Panc1 (cell line): ENCODE measurements at regions not wholly inside any gene's neighbourhood (a gene's known extent, or its start where the extent isn't known, plus 50 kb on each side); places are given as distances from the start of the nearest gene placed in this dataset.

ENCODE experiments used
- ATAC-seq: fragments of 200-7000 bp; cut with Tn5 transposase; 2 replicates; pipeline ENCODE4 v1.9.1; 2020; ENCODE audit warnings: mild to moderate bottlenecking, moderate library complexity
- BruUV-seq: library from RNA; stranded (reverse); fragments of 400-500 nt; replicated peaks from 2 replicates; lab custom pipeline; 2021; lab: Mats Ljungman, UMichigan
- CTCF ChIA-PET: fragments of 300-600 bp; sonication (Branson Sonifier 250); formaldehyde crosslinking; loops from one replicate; lab custom pipeline; 2022; ENCODE audit warnings: antibody characterized with exemption; lab: Charles Lee
- POLR2A ChIA-PET: fragments of 300-600 bp; sonication (Branson Sonifier 250); formaldehyde crosslinking; loops from one replicate; lab custom pipeline; 2022; ENCODE audit warnings: antibody characterized with exemption; lab: Charles Lee
- DNase-seq: peaks from one replicate; pipeline ENCODE4 v3.0.0-alpha.2; 2010; ENCODE audit warnings: low read depth, low spot score
- H3K27ac ChIP-seq: 2 replicates; pipeline ENCODE4 v1.5.1; 2011; ENCODE audit warnings: mild to moderate bottlenecking, low read length, inconsistent platforms
- H3K27me3 ChIP-seq: fragments of 200-500 bp; sonication (Bioruptor generic); 2 replicates; pipeline ENCODE4 v1.6.0; 2014; ENCODE audit warnings: low read length, inconsistent platforms; ENCODE audit not compliant: control insufficient read depth, insufficient read depth
- H3K36me3 ChIP-seq: fragments of 200-500 bp; sonication (Bioruptor generic); 2 replicates; pipeline ENCODE4 v1.5.1; 2014; ENCODE audit warnings: inconsistent platforms, mild to moderate bottlenecking, low read length, moderate library complexity; ENCODE audit not compliant: control insufficient read depth, insufficient read depth
- H3K4me1 ChIP-seq: 2 replicates; pipeline ENCODE4 v1.5.1; 2011; ENCODE audit warnings: inconsistent platforms, mild to moderate bottlenecking, low read length, moderate library complexity; ENCODE audit not compliant: control insufficient read depth, insufficient read depth
- H3K4me3 ChIP-seq, 2 experiments: 2 replicates each; pipeline ENCODE4 v1.5.1; 2011 to 2012; ENCODE audit warnings: low read depth in 2 of 2, low read length in 2 of 2, mild to moderate bottlenecking in 2 of 2, inconsistent platforms in 1 of 2, moderate library complexity in 1 of 2
- H3K9me3 ChIP-seq: fragments of 200-500 bp; sonication (Bioruptor generic); 2 replicates; pipeline ENCODE4 v1.5.1; 2014; ENCODE audit warnings: low read depth, mild to moderate bottlenecking, inconsistent platforms, low read length, moderate library complexity; ENCODE audit not compliant: control insufficient read depth, insufficient read depth
- CTCF ChIP-seq: fragments of 450-650 bp; IDR thresholded peaks from 2 replicates; pipeline ENCODE4 v1.5.1; 2017; ENCODE audit warnings: mild to moderate bottlenecking
- POLR2AphosphoS5 ChIP-seq: IDR thresholded peaks from 2 replicates; pipeline ENCODE4 v1.6.1; 2012; ENCODE audit warnings: mild to moderate bottlenecking, low read depth, low read length, moderate library complexity
- REST ChIP-seq, 2 experiments: IDR thresholded peaks; 2 replicates each; pipeline ENCODE4 v1.6.1; 2011 to 2012; ENCODE audit warnings: low read depth in 2 of 2, control low read depth in 1 of 2, low read length in 1 of 2, mild to moderate bottlenecking in 1 of 2, moderate library complexity in 1 of 2; ENCODE audit not compliant: insufficient read depth in 1 of 2
- SIN3A ChIP-seq: IDR thresholded peaks from 2 replicates; pipeline ENCODE4 v1.6.1; 2012; ENCODE audit warnings: low read depth, mild to moderate bottlenecking, low read length, moderate library complexity, borderline replicate concordance; ENCODE audit not compliant: insufficient read depth
- TCF7L2 ChIP-seq: IDR thresholded peaks from 2 replicates; pipeline ENCODE4 v1.6.1; 2011; ENCODE audit warnings: mild to moderate bottlenecking, low read depth, low read length, inconsistent platforms
- in situ Hi-C: cut with HindIII; loops from 2 replicates; pipeline ENCODE4 v1.10.0; 2016; ENCODE audit warnings: low sequenced_read_pairs, low pct_unique_long_range_greater_than_20kb
- intact Hi-C: fragments of 100-400 bp; cut with micrococcal nuclease; formaldehyde crosslinking; loops from one replicate; pipeline ENCODE4 v1.10.0; 2022; ENCODE audit not compliant: unreplicated experiment

- in situ Hi-C loops (no loop called here), intact Hi-C loops (no loop called here)
- no peaks in the 10 kb centered on the region for H3K9me3 ChIP-seq
- no TSS peak for BruUV-seq
- no peaks in the 10 kb centered on the region for H3K4me1 ChIP-seq
- H3K36me3 ChIP-seq = no peaks in the 10 kb centered on the region
- ATAC-seq = no peak
- no peak for TF ChIP-seq REST (IDR thresholded peaks at IDR 0.05; ENCODE audit: insufficient read depth in 1 of 2, low read depth in 2 of 2, low read length in 1 of 2)
- TF ChIP-seq POLR2AphosphoS5 = no peak
- TF ChIP-seq TCF7L2 = no peak
- no peak for TF ChIP-seq CTCF
- no peak for TF ChIP-seq SIN3A
- no peaks in the 10 kb centered on the region for H3K27me3 ChIP-seq
- H3K27ac ChIP-seq = no peak overlapping the region
- ChIA-PET CTCF (no interaction called here), POLR2A (no interaction called here)
- no peak for DNase-seq
- no peak overlapping the region for H3K4me3 ChIP-seq
Measured at GRCh38 chr4:81274460-81274859, 59.4 kb upstream of the PRKG2 start.

- ATAC-seq (no peak), DNase-seq (no peak)
- intact Hi-C loops = no loop called here
- BruUV-seq = no TSS peak
- no peak overlapping the region for H3K4me3 ChIP-seq
- H3K4me1 ChIP-seq = no peaks in the 10 kb centered on the region
- no peaks in the 10 kb centered on the region for H3K9me3 ChIP-seq
- POLR2A ChIA-PET = no interaction called here
- TF ChIP-seq TCF7L2 = no peak
- no peak for TF ChIP-seq REST (IDR thresholded peaks at IDR 0.05; ENCODE audit: insufficient read depth in 1 of 2, low read depth in 2 of 2, low read length in 1 of 2)
- TF ChIP-seq POLR2AphosphoS5 = no peak
- TF ChIP-seq SIN3A = no peak
- no peak for TF ChIP-seq CTCF
- no peak overlapping the region for H3K27ac ChIP-seq
- H3K36me3 ChIP-seq = no peaks in the 10 kb centered on the region
- CTCF ChIA-PET = no interaction called here
- H3K27me3 ChIP-seq = no peaks in the 10 kb centered on the region
- in situ Hi-C loops = no loop called here
Measured at GRCh38 chr4:81272671-81273070, 57.6 kb upstream of the PRKG2 start.
